HCT116 (cell line): ENCODE measurements at regions not wholly inside any gene's neighbourhood (a gene's known extent, or its start where the extent isn't known, plus 50 kb on each side); places are given as distances from the start of the nearest gene placed in this dataset.

Experiments
- CBX3 ChIP-seq: IDR thresholded peaks from 2 replicates; pipeline ENCODE4 v1.6.1; 2012; ENCODE audit warnings: low read depth
- EZH2 ChIP-seq: fragments of 200-600 bp; sonication (generic); IDR thresholded peaks from 2 replicates; pipeline ENCODE4 v1.6.1; 2017; ENCODE audit warnings: antibody characterized with exemption, mixed run types
- EZH2phosphoT487 ChIP-seq: fragments of 200-600 bp; IDR thresholded peaks from 2 replicates; pipeline ENCODE4 v1.6.1; 2018; ENCODE audit warnings: antibody characterized with exemption, borderline replicate concordance
- POLR2A ChIP-seq: IDR thresholded peaks from 2 replicates; pipeline ENCODE4 v1.7.0; 2011; ENCODE audit warnings: borderline replicate concordance; ENCODE audit not compliant: insufficient read depth, insufficient read length; ENCODE audit errors: extremely low read depth
- POLR2AphosphoS5 ChIP-seq: IDR thresholded peaks from 2 replicates; pipeline ENCODE4 v1.6.1; 2011; ENCODE audit warnings: mild to moderate bottlenecking, low read depth, low read length, moderate library complexity
- SP1 ChIP-seq: IDR thresholded peaks from 2 replicates; pipeline ENCODE4 v1.6.1; 2012; ENCODE audit warnings: low read depth
- SRF ChIP-seq: IDR thresholded peaks from 2 replicates; pipeline ENCODE4 v1.6.1; 2012; ENCODE audit warnings: low read depth
- TCF7L2 ChIP-seq: IDR thresholded peaks from 2 replicates; pipeline ENCODE4 v1.7.0; 2011; ENCODE audit warnings: borderline replicate concordance, inconsistent platforms; ENCODE audit not compliant: insufficient read depth, insufficient read length; ENCODE audit errors: extremely low read depth
- TF ChIP-seq, protein P1 (sequence below), 3 experiments: fragments of 200-600 bp in 1 of 3; sonication (generic) in 1 of 3; IDR thresholded peaks in 2 of 3; conservative IDR thresholded peaks in 1 of 3; 2 replicates each; pipeline ENCODE4 v1.5.1; 2012 to 2017; ENCODE audit warnings: low read depth in 2 of 3, low read length in 2 of 3, antibody characterized with exemption in 1 of 3, borderline replicate concordance in 1 of 3, control low read depth in 1 of 3, mild to moderate bottlenecking in 1 of 3, mixed read lengths in 1 of 3, mixed run types in 1 of 3, moderate library complexity in 1 of 3; ENCODE audit not compliant: insufficient read depth in 1 of 3
- TF ChIP-seq, protein P2 (sequence below): IDR thresholded peaks from 2 replicates; pipeline ENCODE4 v1.6.1; 2012; ENCODE audit warnings: low read depth
- TF ChIP-seq, protein P3 (sequence below): IDR thresholded peaks from 2 replicates; pipeline ENCODE4 v1.6.1; 2011; ENCODE audit warnings: mild to moderate bottlenecking, low read length, moderate library complexity; ENCODE audit not compliant: insufficient replicate concordance; ENCODE audit errors: extremely low read depth
- TF ChIP-seq, protein P4 (sequence below): IDR thresholded peaks from 2 replicates; pipeline ENCODE4 v1.6.1; 2012

GRCh38 chr6:6984585-6985366 lies 123.0 kb upstream of the RREB1 start:
- TF ChIP-seq EZH2 (no peak), SRF (no peak), EZH2phosphoT487 (no peak), CBX3 (no peak), POLR2AphosphoS5 (no peak), TCF7L2 (no peak), SP1 (no peak), POLR2A (no peak)
- TF ChIP-seq, protein P1, sequence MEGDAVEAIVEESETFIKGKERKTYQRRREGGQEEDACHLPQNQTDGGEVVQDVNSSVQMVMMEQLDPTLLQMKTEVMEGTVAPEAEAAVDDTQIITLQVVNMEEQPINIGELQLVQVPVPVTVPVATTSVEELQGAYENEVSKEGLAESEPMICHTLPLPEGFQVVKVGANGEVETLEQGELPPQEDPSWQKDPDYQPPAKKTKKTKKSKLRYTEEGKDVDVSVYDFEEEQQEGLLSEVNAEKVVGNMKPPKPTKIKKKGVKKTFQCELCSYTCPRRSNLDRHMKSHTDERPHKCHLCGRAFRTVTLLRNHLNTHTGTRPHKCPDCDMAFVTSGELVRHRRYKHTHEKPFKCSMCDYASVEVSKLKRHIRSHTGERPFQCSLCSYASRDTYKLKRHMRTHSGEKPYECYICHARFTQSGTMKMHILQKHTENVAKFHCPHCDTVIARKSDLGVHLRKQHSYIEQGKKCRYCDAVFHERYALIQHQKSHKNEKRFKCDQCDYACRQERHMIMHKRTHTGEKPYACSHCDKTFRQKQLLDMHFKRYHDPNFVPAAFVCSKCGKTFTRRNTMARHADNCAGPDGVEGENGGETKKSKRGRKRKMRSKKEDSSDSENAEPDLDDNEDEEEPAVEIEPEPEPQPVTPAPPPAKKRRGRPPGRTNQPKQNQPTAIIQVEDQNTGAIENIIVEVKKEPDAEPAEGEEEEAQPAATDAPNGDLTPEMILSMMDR (IDR thresholded peaks at IDR 0.05 in 2 of 3, conservative IDR thresholded peaks at IDR 0.05 in 1 of 3; ENCODE audit: borderline replicate concordance in 1 of 3, insufficient read depth in 1 of 3, low read depth in 2 of 3, low read length in 2 of 3): no peak
- TF ChIP-seq, protein P2, sequence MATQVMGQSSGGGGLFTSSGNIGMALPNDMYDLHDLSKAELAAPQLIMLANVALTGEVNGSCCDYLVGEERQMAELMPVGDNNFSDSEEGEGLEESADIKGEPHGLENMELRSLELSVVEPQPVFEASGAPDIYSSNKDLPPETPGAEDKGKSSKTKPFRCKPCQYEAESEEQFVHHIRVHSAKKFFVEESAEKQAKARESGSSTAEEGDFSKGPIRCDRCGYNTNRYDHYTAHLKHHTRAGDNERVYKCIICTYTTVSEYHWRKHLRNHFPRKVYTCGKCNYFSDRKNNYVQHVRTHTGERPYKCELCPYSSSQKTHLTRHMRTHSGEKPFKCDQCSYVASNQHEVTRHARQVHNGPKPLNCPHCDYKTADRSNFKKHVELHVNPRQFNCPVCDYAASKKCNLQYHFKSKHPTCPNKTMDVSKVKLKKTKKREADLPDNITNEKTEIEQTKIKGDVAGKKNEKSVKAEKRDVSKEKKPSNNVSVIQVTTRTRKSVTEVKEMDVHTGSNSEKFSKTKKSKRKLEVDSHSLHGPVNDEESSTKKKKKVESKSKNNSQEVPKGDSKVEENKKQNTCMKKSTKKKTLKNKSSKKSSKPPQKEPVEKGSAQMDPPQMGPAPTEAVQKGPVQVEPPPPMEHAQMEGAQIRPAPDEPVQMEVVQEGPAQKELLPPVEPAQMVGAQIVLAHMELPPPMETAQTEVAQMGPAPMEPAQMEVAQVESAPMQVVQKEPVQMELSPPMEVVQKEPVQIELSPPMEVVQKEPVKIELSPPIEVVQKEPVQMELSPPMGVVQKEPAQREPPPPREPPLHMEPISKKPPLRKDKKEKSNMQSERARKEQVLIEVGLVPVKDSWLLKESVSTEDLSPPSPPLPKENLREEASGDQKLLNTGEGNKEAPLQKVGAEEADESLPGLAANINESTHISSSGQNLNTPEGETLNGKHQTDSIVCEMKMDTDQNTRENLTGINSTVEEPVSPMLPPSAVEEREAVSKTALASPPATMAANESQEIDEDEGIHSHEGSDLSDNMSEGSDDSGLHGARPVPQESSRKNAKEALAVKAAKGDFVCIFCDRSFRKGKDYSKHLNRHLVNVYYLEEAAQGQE: no peak
- TF ChIP-seq, protein P3, sequence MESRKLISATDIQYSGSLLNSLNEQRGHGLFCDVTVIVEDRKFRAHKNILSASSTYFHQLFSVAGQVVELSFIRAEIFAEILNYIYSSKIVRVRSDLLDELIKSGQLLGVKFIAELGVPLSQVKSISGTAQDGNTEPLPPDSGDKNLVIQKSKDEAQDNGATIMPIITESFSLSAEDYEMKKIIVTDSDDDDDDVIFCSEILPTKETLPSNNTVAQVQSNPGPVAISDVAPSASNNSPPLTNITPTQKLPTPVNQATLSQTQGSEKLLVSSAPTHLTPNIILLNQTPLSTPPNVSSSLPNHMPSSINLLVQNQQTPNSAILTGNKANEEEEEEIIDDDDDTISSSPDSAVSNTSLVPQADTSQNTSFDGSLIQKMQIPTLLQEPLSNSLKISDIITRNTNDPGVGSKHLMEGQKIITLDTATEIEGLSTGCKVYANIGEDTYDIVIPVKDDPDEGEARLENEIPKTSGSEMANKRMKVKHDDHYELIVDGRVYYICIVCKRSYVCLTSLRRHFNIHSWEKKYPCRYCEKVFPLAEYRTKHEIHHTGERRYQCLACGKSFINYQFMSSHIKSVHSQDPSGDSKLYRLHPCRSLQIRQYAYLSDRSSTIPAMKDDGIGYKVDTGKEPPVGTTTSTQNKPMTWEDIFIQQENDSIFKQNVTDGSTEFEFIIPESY: no peak
- TF ChIP-seq, protein P4, sequence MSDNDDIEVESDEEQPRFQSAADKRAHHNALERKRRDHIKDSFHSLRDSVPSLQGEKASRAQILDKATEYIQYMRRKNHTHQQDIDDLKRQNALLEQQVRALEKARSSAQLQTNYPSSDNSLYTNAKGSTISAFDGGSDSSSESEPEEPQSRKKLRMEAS: no peak
